Breast epithelium (tissue), 4 donors: ENCODE measurements at regions not wholly inside any gene's neighbourhood (a gene's known extent, or its start where the extent isn't known, plus 50 kb on each side); places are given as distances from the start of the nearest gene placed in this dataset.

Experiments
- DNase-seq, 2 donors: peaks; one replicate each; pipeline ENCODE4 v3.0.0-alpha.2; 2019; ENCODE audit warnings: low spot score in 2 of 2
- H3K27ac ChIP-seq, 2 donors: fragments of 200-600 bp; sonication (generic) in 1 of 2; one replicate each; pipeline ENCODE4 v1.5.1; 2016 to 2019; ENCODE audit warnings: mild to moderate bottlenecking in 1 of 2
- H3K27me3 ChIP-seq, 2 donors: fragments of 200-600 bp; sonication (generic) in 1 of 2; one replicate each; pipeline versions ENCODE4 v1.5.1 to v1.6.0; 2017 to 2019; ENCODE audit warnings: control low read depth in 1 of 2, mild to moderate bottlenecking in 1 of 2
- H3K36me3 ChIP-seq: fragments of 200-600 bp; one replicate; pipeline ENCODE4 v1.5.1; 2019
- H3K4me1 ChIP-seq, 2 donors: fragments of 200-600 bp; sonication (generic); one replicate each; pipeline ENCODE4 v1.5.1; 2016 to 2019; ENCODE audit warnings: control low read depth in 1 of 2
- H3K4me3 ChIP-seq, 3 donors: fragments of 200-600 bp; sonication (generic); 1 replicate in 2 of 3; 2 replicates in 1 of 3; pipeline ENCODE4 v1.5.1; 2016 to 2019; ENCODE audit warnings: mild to moderate bottlenecking in 3 of 3, moderate library complexity in 2 of 3
- H3K9me3 ChIP-seq, 2 donors: fragments of 200-600 bp; sonication (generic) in 1 of 2; one replicate each; pipeline ENCODE4 v1.5.1; 2016 to 2019; ENCODE audit warnings: control low read depth in 1 of 2
- POLR2A ChIP-seq: fragments of 450-650 bp; IDR thresholded peaks from one replicate; pipeline ENCODE4 v1.6.1; 2016; ENCODE audit warnings: antibody characterized with exemption, mild to moderate bottlenecking, moderate library complexity
- POLR2AphosphoS5 ChIP-seq, 3 donors: sonication (generic); formaldehyde crosslinking; IDR thresholded peaks; one replicate each; pipeline ENCODE4 v1.6.1; 2017; ENCODE audit warnings: antibody characterized with exemption in 3 of 3
- intact Hi-C: fragments of 100-400 bp; cut with DNase I; formaldehyde crosslinking; loops from one replicate; pipeline ENCODE4 v1.15.1; 2023; ENCODE audit warnings: low total_unique reads
- TF ChIP-seq, protein P1 (sequence below), 3 donors: fragments of 450-650 bp; IDR thresholded peaks; one replicate each; pipeline ENCODE4 v1.5.1; 2016 to 2017; ENCODE audit warnings: antibody characterized with exemption in 3 of 3, mild to moderate bottlenecking in 3 of 3, moderate library complexity in 3 of 3

DNA sequence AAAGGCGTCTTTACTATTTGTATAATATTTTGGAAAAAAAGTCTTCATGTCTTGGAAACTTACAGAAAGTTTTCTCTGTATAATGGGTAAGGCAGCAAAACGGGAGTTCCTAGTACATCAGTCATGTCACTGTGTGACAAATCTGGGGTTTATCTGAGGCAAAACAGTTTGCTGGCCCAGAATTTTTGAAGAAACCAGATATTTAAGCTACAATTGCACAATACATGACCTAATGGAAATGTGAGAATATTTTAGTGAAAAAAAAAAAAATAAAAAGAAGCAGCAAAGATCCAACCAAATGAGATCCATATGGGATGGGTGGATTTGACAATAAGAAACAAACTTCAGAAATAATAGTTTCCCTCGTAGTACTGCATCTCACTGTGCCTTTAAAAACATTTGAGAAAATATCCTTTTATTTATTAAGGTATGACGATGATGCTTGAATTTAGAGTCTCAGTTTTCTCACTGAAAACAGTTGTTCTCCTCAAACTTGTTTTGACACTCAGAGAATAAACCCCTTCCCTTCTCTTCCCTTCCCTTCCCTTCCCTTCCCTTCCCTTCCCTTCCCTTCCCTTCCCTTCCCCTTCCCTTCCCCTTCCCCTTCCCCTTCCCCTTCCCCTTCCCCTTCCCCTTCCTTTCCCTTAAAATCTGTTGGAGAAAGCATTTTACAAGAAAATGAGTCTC is 180.5 kb upstream of the TUT7 start:
- no peak for TF ChIP-seq POLR2A
- peak in 1 of 3 donors; percentile 55 for TF ChIP-seq POLR2AphosphoS5 (IDR thresholded peaks at IDR 0.05)
- TF ChIP-seq, protein P1, sequence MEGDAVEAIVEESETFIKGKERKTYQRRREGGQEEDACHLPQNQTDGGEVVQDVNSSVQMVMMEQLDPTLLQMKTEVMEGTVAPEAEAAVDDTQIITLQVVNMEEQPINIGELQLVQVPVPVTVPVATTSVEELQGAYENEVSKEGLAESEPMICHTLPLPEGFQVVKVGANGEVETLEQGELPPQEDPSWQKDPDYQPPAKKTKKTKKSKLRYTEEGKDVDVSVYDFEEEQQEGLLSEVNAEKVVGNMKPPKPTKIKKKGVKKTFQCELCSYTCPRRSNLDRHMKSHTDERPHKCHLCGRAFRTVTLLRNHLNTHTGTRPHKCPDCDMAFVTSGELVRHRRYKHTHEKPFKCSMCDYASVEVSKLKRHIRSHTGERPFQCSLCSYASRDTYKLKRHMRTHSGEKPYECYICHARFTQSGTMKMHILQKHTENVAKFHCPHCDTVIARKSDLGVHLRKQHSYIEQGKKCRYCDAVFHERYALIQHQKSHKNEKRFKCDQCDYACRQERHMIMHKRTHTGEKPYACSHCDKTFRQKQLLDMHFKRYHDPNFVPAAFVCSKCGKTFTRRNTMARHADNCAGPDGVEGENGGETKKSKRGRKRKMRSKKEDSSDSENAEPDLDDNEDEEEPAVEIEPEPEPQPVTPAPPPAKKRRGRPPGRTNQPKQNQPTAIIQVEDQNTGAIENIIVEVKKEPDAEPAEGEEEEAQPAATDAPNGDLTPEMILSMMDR (IDR thresholded peaks at IDR 0.05), result no peak
- no peaks in the 10 kb centered on the region for H3K9me3 ChIP-seq
- H3K27ac ChIP-seq, result peak overlapping the region; percentile 63 to 72
- no peak for DNase-seq
- no peaks in the 10 kb centered on the region for H3K27me3 ChIP-seq
- no peaks in the 10 kb centered on the region for H3K4me1 ChIP-seq
- H3K4me3 ChIP-seq, result no peak overlapping the region
- intact Hi-C loops, result no loop called here
- no peaks in the 10 kb centered on the region for H3K36me3 ChIP-seq

DNA sequence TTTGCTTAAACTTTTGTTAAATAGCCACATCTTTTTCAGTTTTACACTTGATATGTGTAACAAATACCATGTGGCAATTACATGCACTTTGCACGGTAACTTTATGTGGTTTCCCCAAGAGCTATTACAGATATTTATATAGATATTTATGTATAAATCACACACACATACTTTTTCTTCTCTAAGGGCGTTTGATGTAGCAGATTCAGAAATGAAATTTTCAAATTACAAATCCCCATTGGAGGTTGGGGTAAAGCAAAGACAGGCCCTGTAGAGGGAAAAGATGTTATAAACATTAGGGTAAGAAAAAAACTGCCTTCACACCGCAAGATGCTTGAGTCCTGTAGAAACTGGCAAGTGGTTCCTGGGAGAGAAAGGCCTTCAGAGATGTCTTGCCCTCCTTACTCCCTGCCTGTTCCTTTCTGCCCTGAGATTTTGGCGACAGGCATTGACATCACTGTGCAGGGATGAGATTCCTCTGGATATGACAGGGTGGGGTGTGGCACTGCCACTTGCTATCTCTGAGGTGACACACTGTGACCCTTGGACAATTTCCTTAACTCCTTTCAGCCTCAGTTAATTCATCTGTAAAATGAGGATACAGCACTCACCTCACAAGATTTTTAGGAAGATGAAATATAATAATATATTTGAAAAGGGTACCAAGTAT is 177.9 kb upstream of the TUT7 start:
- intact Hi-C loops, result no loop called here
- no peaks in the 10 kb centered on the region for H3K36me3 ChIP-seq
- no peak for DNase-seq

DNA sequence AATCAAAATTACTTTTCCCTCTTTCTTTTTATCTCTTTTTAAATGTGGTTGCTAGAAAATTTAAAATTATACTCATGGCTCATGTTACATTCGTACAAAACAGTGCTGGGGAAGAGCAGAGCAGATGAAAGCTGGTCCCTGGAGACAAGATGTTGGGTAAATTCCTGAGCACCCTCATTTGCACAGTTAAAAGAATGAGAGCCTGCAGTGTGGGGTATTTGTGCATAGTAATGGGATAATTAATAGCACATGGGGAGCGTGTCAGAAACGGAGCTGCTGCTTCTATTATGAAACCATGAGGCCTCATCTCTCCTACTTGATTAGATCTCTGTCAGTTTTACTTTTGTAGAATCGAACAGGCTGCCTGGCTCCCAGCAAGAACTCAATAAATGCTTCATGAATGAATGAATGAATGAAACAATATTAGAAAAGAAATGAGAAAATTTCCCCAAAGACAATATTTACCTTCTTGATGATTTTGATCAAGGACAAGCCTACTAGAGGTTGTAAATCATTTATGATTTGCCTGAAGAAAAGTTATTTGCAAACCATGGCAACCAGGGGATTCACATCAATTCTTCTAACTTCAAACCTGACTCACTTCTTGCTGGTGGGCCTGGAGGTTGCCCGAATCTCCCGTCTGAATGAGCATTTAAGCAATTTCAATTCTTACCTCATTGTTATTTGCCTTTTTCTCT is 177.2 kb upstream of the TUT7 start:
- no peaks in the 10 kb centered on the region for H3K9me3 ChIP-seq
- TF ChIP-seq POLR2AphosphoS5 (IDR thresholded peaks at IDR 0.05) (no peak), POLR2A (no peak)
- TF ChIP-seq, protein P1 (IDR thresholded peaks at IDR 0.05), result no peak
- intact Hi-C loops, result no loop called here
- no peak overlapping the region for H3K27ac ChIP-seq
- H3K27me3 ChIP-seq, result no peaks in the 10 kb centered on the region
- DNase-seq, result no peak
- H3K4me3 ChIP-seq, result no peak overlapping the region
- no peaks in the 10 kb centered on the region for H3K4me1 ChIP-seq
- no peaks in the 10 kb centered on the region for H3K36me3 ChIP-seq

More for the DNA sequence above, 177.9 kb upstream of the TUT7 start:
- Histone ChIP-seq H3K27ac (no peak overlapping the region), H3K9me3 (no peaks in the 10 kb centered on the region), H3K4me1 (no peaks in the 10 kb centered on the region), H3K4me3 (no peak overlapping the region), H3K27me3 (no peaks in the 10 kb centered on the region)
- no peak for TF ChIP-seq POLR2A
- TF ChIP-seq, protein P1 (IDR thresholded peaks at IDR 0.05), result no peak
- no peak for TF ChIP-seq POLR2AphosphoS5 (IDR thresholded peaks at IDR 0.05)

DNA sequence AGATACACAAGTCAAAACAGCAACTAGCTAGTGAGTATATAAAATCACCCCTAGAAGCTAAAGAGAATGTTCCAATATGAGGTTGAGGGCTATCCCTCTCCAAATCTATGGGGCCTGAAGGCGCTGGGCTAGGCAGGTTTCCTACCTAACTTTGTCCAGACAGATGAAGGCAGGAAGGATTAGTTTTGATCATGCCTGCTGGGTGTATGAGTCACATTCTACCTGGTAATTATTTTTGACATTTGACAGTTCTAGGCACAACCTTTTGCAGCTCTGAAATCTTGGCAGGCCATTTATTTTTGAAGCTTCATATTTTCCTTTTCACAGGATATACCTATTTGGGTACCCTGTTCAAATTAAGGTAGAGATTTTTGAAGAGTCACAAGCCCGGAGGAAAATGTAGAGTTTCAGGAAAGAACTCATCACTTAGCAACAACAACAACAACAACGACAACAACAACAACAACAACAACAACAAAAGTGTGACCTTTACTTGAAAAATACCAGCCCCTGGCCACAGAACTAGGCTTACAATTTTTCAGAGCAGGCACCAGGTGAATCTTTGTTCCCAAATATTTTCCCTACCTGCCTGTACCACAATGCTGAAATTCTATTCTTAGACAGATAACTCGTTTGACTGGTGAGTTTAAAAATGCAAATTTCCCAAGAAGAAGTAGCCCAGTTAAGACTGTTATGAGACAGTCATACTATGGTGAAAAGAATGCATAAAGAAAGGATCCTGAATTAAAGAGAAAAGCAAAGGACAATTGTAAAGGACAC is 175.5 kb upstream of the TUT7 start:
- TF ChIP-seq POLR2AphosphoS5 (IDR thresholded peaks at IDR 0.05) (no peak), POLR2A (no peak)
- intact Hi-C loops, result no loop called here
- H3K4me1 ChIP-seq, result no peaks in the 10 kb centered on the region

DNA sequence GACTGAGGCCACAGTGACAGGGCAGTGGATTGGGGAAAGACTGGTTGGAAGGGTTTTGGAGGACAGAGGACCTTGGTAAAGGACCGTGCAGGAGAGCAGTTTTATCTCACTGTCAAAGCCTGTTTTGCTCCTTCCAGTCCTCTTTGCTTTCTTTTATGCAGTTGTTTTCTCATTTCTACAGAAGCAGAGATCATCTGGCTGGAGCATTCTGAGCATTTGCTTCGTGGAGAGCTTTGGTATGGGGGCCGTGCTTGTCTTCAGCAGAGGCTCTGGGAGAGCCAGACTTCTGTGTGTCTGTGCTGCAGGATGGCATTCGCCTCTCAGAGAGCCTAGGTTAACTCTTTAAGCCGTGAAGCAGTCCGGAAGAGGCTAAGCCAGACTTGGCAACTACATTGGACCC is 171.8 kb upstream of the TUT7 start:
- no peaks in the 10 kb centered on the region for H3K36me3 ChIP-seq
- intact Hi-C loops, result no loop called here
- no peak for DNase-seq
- H3K27me3 ChIP-seq, result no peaks in the 10 kb centered on the region
- H3K4me1 ChIP-seq, result no peaks in the 10 kb centered on the region
- no peak overlapping the region for H3K27ac ChIP-seq
- TF ChIP-seq POLR2A (no peak), POLR2AphosphoS5 (IDR thresholded peaks at IDR 0.05) (no peak)
- TF ChIP-seq, protein P1 (IDR thresholded peaks at IDR 0.05), result no peak
- no peak overlapping the region for H3K4me3 ChIP-seq
- no peaks in the 10 kb centered on the region for H3K9me3 ChIP-seq

More for the DNA sequence above, 175.5 kb upstream of the TUT7 start:
- Histone ChIP-seq H3K9me3 (no peaks in the 10 kb centered on the region), H3K27me3 (no peaks in the 10 kb centered on the region), H3K4me3 (no peak overlapping the region), H3K36me3 (no peaks in the 10 kb centered on the region), H3K27ac (no peak overlapping the region)
- DNase-seq, result no peak
